BLaER1 treated with 17β-estradiol and CSF1 and Interleukin-3, amounts not matched to agents 10 nM and 100 nM (cell line): ENCODE measurements at regions not wholly inside any gene's neighbourhood (a gene's known extent, or its start where the extent isn't known, plus 50 kb on each side); places are given as distances from the start of the nearest gene placed in this dataset.

Experiments used
- H3K27ac ChIP-seq, 11 experiments: shearing (Covaris generic); formaldehyde crosslinking; 2 replicates each; pipeline ENCODE4 v1.8.1; 2022
- H3K27me3 ChIP-seq, 11 experiments: shearing (Covaris generic); formaldehyde crosslinking; 2 replicates each; pipeline ENCODE4 v1.8.1; 2022
- H3K36me3 ChIP-seq, 11 experiments: shearing (Covaris generic); formaldehyde crosslinking; 2 replicates each; pipeline ENCODE4 v1.8.1; 2022
- H3K4me1 ChIP-seq, 10 experiments: shearing (Covaris generic); formaldehyde crosslinking; 2 replicates each; pipeline ENCODE4 v1.8.1; 2022
- H3K4me2 ChIP-seq, 11 experiments: shearing (Covaris generic); formaldehyde crosslinking; 2 replicates each; pipeline ENCODE4 v1.8.1; 2022
- H3K4me3 ChIP-seq, 10 experiments: shearing (Covaris generic); formaldehyde crosslinking; 2 replicates each; pipeline ENCODE4 v1.8.1; 2022
- H3K9ac ChIP-seq, 11 experiments: shearing (Covaris generic); formaldehyde crosslinking; 2 replicates each; pipeline ENCODE4 v1.8.1; 2022
- H3K9me3 ChIP-seq, 11 experiments: shearing (Covaris generic); formaldehyde crosslinking; replicated peaks in 1 of 11; 2 replicates each; pipeline ENCODE4 v1.8.1; 2022
- H4K20me1 ChIP-seq, 11 experiments: shearing (Covaris generic); formaldehyde crosslinking; 2 replicates each; pipeline ENCODE4 v1.8.1; 2022
- Cebpa-rat ChIP-seq, 11 experiments: shearing (Covaris generic); IDR thresholded peaks; 2 replicates each; pipeline ENCODE4 v1.8.1; 2022

GRCh38 chrX:151476604-151477303 is 79.7 kb downstream of the VMA21 start:
- Histone ChIP-seq H3K4me1 (no peaks in the 10 kb centered on the region), H3K27ac (no peak overlapping the region), H3K4me2 (no peak overlapping the region), H3K27me3 (peaks cover 70 to 96% (median 92%) of the 10 kb centered on the region in 11 experiments), H3K9me3 (peaks cover 7 to 22% (median 11%) of the 10 kb centered on the region in 11 experiments; a peak in 18 of 22 replicates), H3K36me3 (no peaks in the 10 kb centered on the region), H3K9ac (no peak overlapping the region), H3K4me3 (no peak overlapping the region), H4K20me1 (no peaks in the 10 kb centered on the region)
- TF ChIP-seq Cebpa-rat (IDR thresholded peaks at IDR 0.05): no peak

- peaks cover 65 to 95% (median 91%) of the 10 kb centered on the region in 11 experiments for H3K27me3 ChIP-seq
- H3K27ac ChIP-seq: no peak overlapping the region
- no peak overlapping the region for H3K9ac ChIP-seq
- no peaks in the 10 kb centered on the region for H4K20me1 ChIP-seq
- TF ChIP-seq Cebpa-rat (IDR thresholded peaks at IDR 0.05): no peak
- peaks cover 0 to 9% (median 0%) of the 10 kb centered on the region in 11 experiments; a peak in 5 of 22 replicates for H3K9me3 ChIP-seq
- no peaks in the 10 kb centered on the region for H3K36me3 ChIP-seq
- H3K4me1 ChIP-seq: no peaks in the 10 kb centered on the region
- no peak overlapping the region for H3K4me3 ChIP-seq
- no peak overlapping the region for H3K4me2 ChIP-seq
Observed at GRCh38 chrX:151478058-151478457, 81.1 kb downstream of the VMA21 start.

GRCh38 chrX:151488677-151489076 is 74.8 kb upstream of the PASD1 start:
- no peaks in the 10 kb centered on the region for H3K9me3 ChIP-seq
- no peaks in the 10 kb centered on the region for H3K4me1 ChIP-seq
- TF ChIP-seq Cebpa-rat (IDR thresholded peaks at IDR 0.05): no peak
- H3K9ac ChIP-seq: no peak overlapping the region
- no peak overlapping the region for H3K27ac ChIP-seq
- no peaks in the 10 kb centered on the region; a peak in 1 of 22 replicates for H4K20me1 ChIP-seq
- peaks cover 21 to 88% (median 73%) of the 10 kb centered on the region in 11 experiments; a peak in 21 of 22 replicates for H3K27me3 ChIP-seq
- no peak overlapping the region for H3K4me2 ChIP-seq
- H3K36me3 ChIP-seq: no peaks in the 10 kb centered on the region
- no peak overlapping the region for H3K4me3 ChIP-seq

GRCh38 chrX:151505796-151506195 is 57.7 kb upstream of the PASD1 start:
- Histone ChIP-seq H3K36me3 (no peaks in the 10 kb centered on the region), H3K9ac (no peak overlapping the region), H4K20me1 (0 out of 22 replicates have a peak, but pooled peaks cover 0 to 3% (median 0%) of the 10 kb centered on the region in 11 experiments), H3K27me3 (peaks cover 68 to 94% (median 84%) of the 10 kb centered on the region in 11 experiments), H3K27ac (no peak overlapping the region), H3K9me3 (no peaks in the 10 kb centered on the region), H3K4me2 (no peak overlapping the region), H3K4me3 (no peak overlapping the region), H3K4me1 (no peaks in the 10 kb centered on the region)
- TF ChIP-seq Cebpa-rat (IDR thresholded peaks at IDR 0.05): no peak

GRCh38 chrX:151510203-151510602 is 53.3 kb upstream of the PASD1 start:
- Histone ChIP-seq H3K9ac (no peak overlapping the region), H3K27me3 (peaks cover 69 to 96% (median 91%) of the 10 kb centered on the region in 11 experiments), H3K4me1 (no peaks in the 10 kb centered on the region), H4K20me1 (no peaks in the 10 kb centered on the region), H3K27ac (no peak overlapping the region), H3K9me3 (peaks cover 0 to 7% (median 3%) of the 10 kb centered on the region in 11 experiments; a peak in 7 of 22 replicates), H3K4me2 (no peak overlapping the region), H3K36me3 (no peaks in the 10 kb centered on the region), H3K4me3 (no peak overlapping the region)
- TF ChIP-seq Cebpa-rat (IDR thresholded peaks at IDR 0.05): no peak

- Histone ChIP-seq H3K27ac (no peak overlapping the region), H3K9me3 (peaks cover 0 to 13% (median 5%) of the 10 kb centered on the region in 11 experiments; a peak in 7 of 22 replicates), H3K4me3 (no peak overlapping the region), H4K20me1 (no peaks in the 10 kb centered on the region; a peak in 3 of 22 replicates), H3K36me3 (no peaks in the 10 kb centered on the region), H3K4me2 (no peak overlapping the region), H3K27me3 (peaks cover 80 to 98% (median 91%) of the 10 kb centered on the region in 11 experiments), H3K4me1 (no peaks in the 10 kb centered on the region), H3K9ac (no peak overlapping the region)
- no peak for TF ChIP-seq Cebpa-rat (IDR thresholded peaks at IDR 0.05)
Observed at GRCh38 chrX:151513472-151513871, 50.0 kb upstream of the PASD1 start.
